ENCODE measurements at regions not wholly inside any gene's neighbourhood (a gene's known extent, or its start where the extent isn't known, plus 50 kb on each side); places are given as distances from the start of the nearest gene placed in this dataset.

- no peak for DNase-seq (ENCODE audit: low spot score)
Observed at GRCh38 chr9:38313421-38313820, 79.1 kb upstream of the ALDH1B1 start.

GRCh38 chr9:38312406-38312805 lies 80.1 kb upstream of the ALDH1B1 start:
- DNase-seq (ENCODE audit: low spot score): no peak

- DNase-seq (ENCODE audit: low spot score): no peak
Observed at GRCh38 chr9:38311382-38312270, 80.9 kb upstream of the ALDH1B1 start.

GRCh38 chr9:38309324-38310195 lies 82.9 kb upstream of the ALDH1B1 start:
- no peak for DNase-seq (ENCODE audit: low spot score)

- no peak for DNase-seq (ENCODE audit: low spot score)
Observed at GRCh38 chr9:38308136-38308535, 84.4 kb upstream of the ALDH1B1 start.

GRCh38 chr9:38306899-38307298 lies 85.6 kb upstream of the ALDH1B1 start:
- no peak for DNase-seq (ENCODE audit: low spot score)

- DNase-seq (ENCODE audit: low spot score): no peak
Observed at GRCh38 chr9:38305582-38305981, 86.9 kb upstream of the ALDH1B1 start.

GRCh38 chr9:38301376-38302106 lies 91.0 kb upstream of the ALDH1B1 start:
- no peak for DNase-seq (ENCODE audit: low spot score)

GRCh38 chr9:38299856-38300255 lies 92.6 kb upstream of the ALDH1B1 start:
- no peak for DNase-seq (ENCODE audit: low spot score)

GRCh38 chr9:38298904-38299303 lies 93.6 kb upstream of the ALDH1B1 start:
- no peak for DNase-seq (ENCODE audit: low spot score)

GRCh38 chr9:38298503-38298902 lies 94.0 kb upstream of the ALDH1B1 start:
- no peak for DNase-seq (ENCODE audit: low spot score)

GRCh38 chr9:38296807-38297206 lies 95.7 kb upstream of the ALDH1B1 start:
- DNase-seq (ENCODE audit: low spot score): no peak

- no peak for DNase-seq (ENCODE audit: low spot score)
Observed at GRCh38 chr9:38295764-38296163, 96.7 kb upstream of the ALDH1B1 start.

- no peak for DNase-seq (ENCODE audit: low spot score)
Observed at GRCh38 chr9:38294220-38294960, 98.1 kb upstream of the ALDH1B1 start.

- no peak for DNase-seq (ENCODE audit: low spot score)
Observed at GRCh38 chr9:38293022-38293421, 99.5 kb upstream of the ALDH1B1 start.

GRCh38 chr9:38292480-38292879 lies 100.0 kb upstream of the ALDH1B1 start:
- no peak for DNase-seq (ENCODE audit: low spot score)

GRCh38 chr9:38289866-38290245 lies 102.6 kb upstream of the ALDH1B1 start:
- no peak for DNase-seq (ENCODE audit: low spot score)

GRCh38 chr9:38289236-38289865 lies 103.2 kb upstream of the ALDH1B1 start:
- no peak for DNase-seq (ENCODE audit: low spot score)

GRCh38 chr9:38288502-38288901 lies 104.0 kb upstream of the ALDH1B1 start:
- DNase-seq (ENCODE audit: low spot score): no peak

GRCh38 chr9:38287420-38287985 lies 105.0 kb upstream of the ALDH1B1 start:
- DNase-seq (ENCODE audit: low spot score): no peak

GRCh38 chr9:38286766-38287165 lies 105.7 kb upstream of the ALDH1B1 start:
- DNase-seq (ENCODE audit: low spot score): no peak

Data from cerebellar cortex (tissue), 1 donor.